NCI-H2227 (cell line): ENCODE measurements at regions not wholly inside any gene's neighbourhood (a gene's known extent, or its start where the extent isn't known, plus 50 kb on each side); places are given as distances from the start of the nearest gene placed in this dataset.
"Not testable (repeated sequence)": the region's sequence is repeated elsewhere in the genome, so short reads cannot be mapped to it uniquely, and the experiment has no call there.

Experiments used
- DNase-seq: peaks from one replicate; lab custom pipeline; 2025; ENCODE audit not compliant: unreplicated experiment; lab: John Stamatoyannopoulos, UW

DNA sequence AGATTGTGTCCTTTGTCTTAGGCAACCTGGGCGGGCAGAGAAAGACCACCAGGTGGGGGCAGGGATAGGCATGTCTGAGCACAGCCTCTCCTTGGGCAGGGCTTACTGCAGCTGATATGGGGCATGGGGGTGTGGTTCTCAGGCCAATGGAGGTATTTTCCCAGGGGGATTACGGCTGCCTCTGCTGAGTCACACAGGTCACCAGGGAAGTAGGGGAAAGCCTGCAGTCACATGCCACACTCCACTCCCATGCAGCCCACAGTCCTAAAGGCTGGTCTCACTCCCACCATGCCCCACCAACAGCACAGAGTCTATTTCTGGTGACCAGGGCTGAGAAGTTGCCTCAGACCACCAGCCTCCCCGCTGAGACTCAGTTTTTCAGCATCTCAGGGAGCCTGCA is 466.4 kb downstream of the DIPK2A start:
- DNase-seq = no peak

GRCh38 chr3:144444061-144444460 is 472.4 kb downstream of the DIPK2A start:
- no peak for DNase-seq

DNA sequence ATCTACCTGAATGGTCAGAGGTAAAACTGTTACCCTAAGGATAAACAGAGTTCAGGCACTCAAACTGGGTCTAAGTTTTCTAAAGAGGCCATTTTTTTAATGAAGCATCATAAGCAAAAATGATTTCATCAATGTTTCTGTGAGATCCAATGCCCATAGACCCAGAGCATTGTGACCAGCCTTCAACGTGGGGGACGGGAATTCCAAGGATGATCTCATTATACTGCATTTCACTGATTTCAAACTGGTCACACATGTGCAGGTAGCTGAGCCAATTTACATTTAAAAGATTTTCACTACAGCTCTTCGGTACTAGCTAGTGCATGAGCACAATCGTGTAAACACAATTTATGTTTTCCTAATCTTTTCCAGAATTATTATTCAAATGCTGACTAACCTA is 472.9 kb downstream of the DIPK2A start:
- DNase-seq = no peak

DNA sequence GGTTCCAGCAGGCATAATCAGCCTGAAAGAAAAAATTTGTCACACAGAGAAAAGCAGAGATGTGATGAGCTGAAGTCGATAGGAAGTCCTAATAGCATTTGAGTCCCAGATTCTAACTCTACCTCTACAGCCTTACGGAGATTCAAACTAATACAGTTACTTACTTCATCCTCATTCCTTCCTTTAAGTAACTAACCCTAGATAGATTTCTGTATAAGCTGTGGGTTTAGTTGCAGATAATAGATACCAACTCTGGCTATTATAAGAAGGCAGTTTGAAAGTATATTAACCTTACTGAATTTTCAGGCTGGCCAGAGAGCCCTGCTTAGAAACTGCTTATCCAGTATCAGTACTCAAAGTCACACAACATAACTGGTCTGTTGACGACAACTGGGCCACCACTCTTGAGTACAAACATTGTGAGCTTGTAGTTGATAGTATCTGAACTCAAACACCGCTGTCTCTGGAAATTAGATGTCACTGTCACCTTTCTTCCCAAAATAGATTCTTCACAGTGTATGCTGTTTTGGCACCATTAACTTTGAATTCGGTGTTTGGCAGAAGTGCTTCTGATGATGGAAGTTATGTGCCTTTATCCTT is 484.3 kb downstream of the DIPK2A start:
- DNase-seq = no peak

GRCh38 chr3:144457758-144458157 is 486.1 kb downstream of the DIPK2A start:
- DNase-seq = no peak

- no peak for DNase-seq
Observed at GRCh38 chr3:144458283-144458682, 486.7 kb downstream of the DIPK2A start.

DNA sequence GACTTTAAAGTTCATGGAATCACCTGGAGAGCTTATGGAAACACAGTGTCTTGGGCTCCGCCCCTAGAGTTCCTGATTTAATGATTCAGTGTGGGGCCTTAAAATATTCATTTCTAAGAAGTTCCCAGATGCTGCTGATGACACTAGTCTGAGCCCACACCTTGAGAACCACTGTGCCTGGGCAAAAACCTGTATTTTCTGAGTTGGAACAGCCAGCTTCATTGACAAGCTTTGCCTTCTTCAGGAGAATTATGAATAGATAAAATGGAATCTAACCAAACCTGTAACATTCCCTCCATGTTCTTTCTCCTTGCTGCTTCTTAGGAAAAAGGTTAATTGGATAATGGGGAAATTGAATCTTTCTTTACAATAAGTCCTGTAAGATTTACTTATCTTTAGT is 490.7 kb downstream of the DIPK2A start:
- no peak for DNase-seq

DNA sequence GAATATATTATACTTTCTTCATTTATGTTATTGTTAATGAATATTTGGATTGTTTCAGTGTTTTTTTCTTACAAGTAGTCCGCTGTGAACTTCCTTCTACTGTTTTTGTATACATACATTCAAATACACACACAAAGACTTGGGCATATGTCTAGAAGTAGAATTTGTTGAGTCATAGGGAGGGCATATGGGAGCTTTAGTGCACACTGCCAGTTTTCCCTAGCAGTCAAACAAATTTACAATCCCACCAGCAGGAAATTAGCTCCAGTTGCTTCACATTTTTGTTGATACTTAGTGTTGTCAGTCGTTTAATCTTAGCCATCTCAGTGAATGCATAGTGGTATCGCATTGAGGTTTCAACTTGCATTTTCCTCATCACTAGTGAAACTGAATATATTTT is 492.3 kb downstream of the DIPK2A start:
- DNase-seq = no peak

- DNase-seq = no peak
Observed at GRCh38 chr3:144466114-144466513, 494.5 kb downstream of the DIPK2A start.

- no peak for DNase-seq
Observed at GRCh38 chr3:144466540-144466939, 494.9 kb downstream of the DIPK2A start.

GRCh38 chr3:144470666-144471065 is 499.0 kb downstream of the DIPK2A start:
- DNase-seq = no peak

GRCh38 chr3:144477593-144477992 is 506.0 kb downstream of the DIPK2A start:
- DNase-seq = no peak

GRCh38 chr3:144480416-144480919 is 508.8 kb downstream of the DIPK2A start:
- no peak for DNase-seq

GRCh38 chr3:144482876-144483275 is 511.3 kb downstream of the DIPK2A start:
- DNase-seq = no peak

- no peak for DNase-seq
Observed at GRCh38 chr3:144487011-144487410, 515.4 kb downstream of the DIPK2A start.

DNA sequence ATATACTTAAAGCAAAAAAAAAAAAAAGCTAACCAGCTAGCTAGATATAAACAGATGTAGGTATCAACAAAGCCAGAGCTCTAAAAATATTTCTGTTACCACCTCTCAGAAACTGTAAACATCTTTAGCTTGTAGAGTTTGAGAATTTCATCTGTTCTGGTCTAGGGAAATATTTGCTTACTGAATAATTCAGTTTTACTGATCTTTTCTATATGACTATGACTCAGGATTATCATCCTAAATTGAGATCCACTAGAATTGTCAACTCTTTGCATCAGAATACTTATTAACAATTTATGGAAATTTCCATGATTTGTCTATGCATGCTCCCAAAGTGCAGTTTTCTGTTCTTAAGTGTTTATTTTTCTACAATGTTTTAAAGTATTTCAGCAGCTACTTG is 517.3 kb downstream of the DIPK2A start:
- no peak for DNase-seq

- no peak for DNase-seq
Observed at GRCh38 chr3:144491333-144491732, 519.7 kb downstream of the DIPK2A start.

DNA sequence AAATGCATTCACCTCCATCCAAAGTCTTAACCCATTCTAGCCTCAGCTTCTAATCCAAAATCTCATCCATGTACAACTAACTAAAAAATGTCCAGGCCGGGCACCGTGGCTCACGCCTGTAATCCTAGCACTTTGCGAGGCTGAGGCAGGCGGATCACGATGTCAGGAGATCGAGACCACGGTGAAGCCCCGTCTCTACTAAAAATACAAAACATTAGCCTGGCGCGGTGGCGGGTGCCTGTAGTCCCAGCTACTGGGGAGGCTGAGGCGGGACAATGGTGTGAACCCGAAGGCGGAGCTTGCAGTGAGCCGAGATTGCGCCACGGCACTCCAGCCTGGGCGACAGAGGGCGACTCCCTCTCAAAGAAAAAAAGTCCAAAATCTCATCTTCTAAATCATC is 523.0 kb downstream of the DIPK2A start:
- not testable (repeated sequence) for DNase-seq

- no peak for DNase-seq
Observed at GRCh38 chr3:144496141-144496835, 524.7 kb downstream of the DIPK2A start.

DNA sequence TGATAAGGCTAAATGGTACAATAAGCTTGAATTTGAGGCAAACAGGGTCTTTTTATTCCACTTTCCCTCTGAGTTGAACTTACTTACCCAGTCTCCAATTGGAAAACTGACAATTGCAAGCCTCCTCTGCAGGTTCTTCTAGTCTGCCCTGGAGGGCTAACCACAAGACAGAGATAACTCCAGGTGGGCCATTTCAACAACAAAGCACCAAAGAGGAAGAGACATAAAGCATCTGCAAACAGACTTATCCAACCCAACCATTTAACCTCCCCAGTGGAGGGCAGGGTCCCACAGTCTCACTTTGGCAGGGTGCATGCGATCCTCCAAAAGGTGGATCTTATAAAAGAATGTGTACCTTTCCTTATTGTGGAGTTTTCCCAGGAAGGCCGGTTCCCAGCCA is 525.8 kb downstream of the DIPK2A start:
- no peak for DNase-seq

GRCh38 chr3:144499001-144499930 is 527.6 kb downstream of the DIPK2A start:
- DNase-seq = no peak

DNA sequence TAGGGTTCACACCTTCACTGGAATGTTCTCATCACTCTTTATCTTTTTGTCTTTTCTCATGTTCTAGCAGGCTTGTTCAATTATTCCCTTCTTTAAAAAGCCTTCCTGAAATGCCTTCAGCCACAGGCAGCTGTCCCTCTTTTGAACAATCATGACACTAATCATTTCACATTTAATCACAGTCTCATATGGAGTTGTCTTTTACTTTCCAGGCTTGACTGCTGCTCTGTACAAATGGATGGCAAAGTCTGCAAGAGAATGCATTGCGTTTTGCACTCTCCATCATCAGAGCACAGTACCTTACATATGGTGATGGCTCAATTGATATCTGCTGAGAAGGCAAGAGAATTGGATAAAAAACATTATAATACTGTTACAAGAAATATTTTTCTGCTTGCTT is 529.8 kb downstream of the DIPK2A start:
- DNase-seq = no peak
